Activated effector memory CD4-positive, alpha-beta T cell treated with anti-CD3 and anti-CD28 coated beads, Interleukin-2, amount 50 U/mL, for 16 hours (primary cell): ENCODE measurements at regions not wholly inside any gene's neighbourhood (a gene's known extent, or its start where the extent isn't known, plus 50 kb on each side); places are given as distances from the start of the nearest gene placed in this dataset.
"Not testable (repeated sequence)": the region's sequence is repeated elsewhere in the genome, so short reads cannot be mapped to it uniquely, and the experiment has no call there.

Source experiments
- DNase-seq: peaks from one replicate; pipeline ENCODE4 v3.0.0-alpha.2; 2020

DNA sequence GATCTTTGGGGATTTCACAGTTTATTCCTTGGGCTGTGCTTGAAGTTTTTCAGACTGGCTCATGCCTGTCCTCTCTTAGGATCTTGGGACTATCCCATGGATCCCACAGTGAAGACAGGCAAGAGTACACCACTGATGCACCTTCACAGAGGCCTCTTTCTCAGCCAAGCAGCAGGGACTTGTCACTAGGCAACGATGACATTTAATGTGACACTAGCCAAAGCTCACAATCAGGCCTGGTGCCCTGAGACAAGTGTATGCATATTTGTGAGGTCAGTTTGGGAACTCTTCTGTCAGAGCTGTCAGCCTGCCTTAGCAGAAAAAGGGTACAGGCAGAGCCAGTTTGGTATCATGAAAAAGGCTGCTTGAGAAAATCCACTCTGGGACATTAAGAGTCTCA lies 68.7 kb downstream of the RBMY1F start:
- not testable (repeated sequence) for DNase-seq

DNA sequence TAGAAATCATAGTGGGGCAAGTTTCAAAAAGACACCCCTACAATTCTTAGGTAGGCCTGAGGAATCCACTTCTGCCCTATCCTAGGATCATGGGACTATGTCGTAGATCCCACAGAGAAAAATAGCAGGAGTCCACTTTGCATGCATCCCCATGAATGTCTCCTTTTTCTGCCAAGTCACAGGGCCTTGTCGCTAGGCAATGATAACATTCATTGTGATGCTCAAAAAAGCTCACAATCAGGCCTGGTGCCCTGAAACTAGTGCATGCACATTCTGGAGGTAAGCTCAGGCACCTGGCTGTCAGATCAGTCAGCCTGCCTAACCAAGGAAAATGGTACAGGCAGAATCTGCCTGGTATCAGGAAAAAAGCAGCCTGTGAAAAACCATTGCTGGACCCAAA lies 74.6 kb downstream of the RBMY1F start:
- DNase-seq = not testable (repeated sequence)

DNA sequence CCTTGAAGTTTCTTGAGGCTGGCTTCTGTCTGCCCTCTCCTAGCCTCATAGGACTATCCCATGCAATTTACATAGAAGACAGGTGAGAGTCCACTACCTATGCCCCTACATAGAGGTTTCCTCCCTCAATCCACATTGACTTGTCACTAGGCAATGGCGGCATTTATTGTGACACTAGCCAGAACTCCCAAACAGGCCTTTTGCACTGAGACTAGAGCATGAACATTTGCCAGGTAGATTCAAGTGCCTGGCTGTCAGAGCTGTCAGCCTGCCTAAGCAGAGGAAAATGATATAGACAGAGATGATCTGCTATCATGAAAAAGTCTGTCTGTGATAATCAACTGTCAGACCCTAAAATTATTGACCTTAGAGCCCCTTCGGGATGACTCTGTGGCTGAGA lies 81.2 kb downstream of the RBMY1F start:
- DNase-seq = not testable (repeated sequence)

DNA sequence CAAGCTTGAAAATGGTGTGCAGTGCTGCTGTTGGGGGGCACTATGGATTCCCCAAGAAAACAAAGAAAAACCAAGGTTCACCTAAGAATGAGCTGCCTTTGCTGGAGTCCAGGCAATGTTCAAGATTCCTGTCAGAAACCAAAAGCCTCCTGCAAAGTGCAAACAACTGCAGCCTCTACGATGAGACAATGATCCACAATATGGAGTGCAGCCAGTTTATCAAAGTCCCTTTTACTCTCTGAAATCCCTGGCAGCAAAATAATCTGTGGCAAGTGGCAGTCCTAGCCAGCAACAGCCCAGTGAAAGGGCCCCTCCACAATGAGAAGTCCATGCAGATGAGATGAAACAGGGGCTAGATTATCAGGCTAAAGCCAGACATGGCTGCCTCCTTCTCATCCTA lies 85.4 kb downstream of the RBMY1F start:
- not testable (repeated sequence) for DNase-seq

DNA sequence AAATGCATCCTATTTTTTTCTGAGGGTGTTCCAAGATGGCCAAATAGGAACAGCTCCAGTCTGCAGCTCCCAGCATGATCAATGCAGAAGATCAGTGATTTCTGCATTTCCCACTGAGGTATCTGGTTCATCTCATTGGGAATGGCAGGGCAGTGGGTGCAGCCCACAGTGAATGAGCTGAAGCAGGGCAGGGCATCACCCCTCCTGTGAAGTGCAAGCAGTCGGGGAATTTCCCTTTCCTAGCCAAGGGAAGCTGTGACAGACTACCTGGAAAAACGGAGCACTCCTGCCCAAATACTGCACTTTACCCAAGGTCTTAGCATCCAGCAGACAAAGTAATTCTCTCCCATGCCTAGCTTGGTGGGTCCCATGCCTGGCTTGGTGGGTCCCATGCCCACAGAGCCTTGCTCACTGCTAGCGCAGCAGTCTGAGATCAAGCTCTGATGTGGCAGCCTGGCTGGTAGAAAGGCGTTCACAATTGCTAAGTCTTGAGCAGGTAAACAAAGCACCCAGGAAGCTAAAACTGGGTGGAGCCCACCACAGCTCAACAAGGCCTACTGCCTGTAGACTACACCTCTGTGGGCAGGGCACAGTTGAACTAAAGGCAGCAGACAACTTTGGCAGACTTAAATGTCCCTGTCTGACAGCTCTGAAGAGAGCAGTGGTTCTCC lies 96.6 kb downstream of the RBMY1F start:
- not testable (repeated sequence) for DNase-seq

DNA sequence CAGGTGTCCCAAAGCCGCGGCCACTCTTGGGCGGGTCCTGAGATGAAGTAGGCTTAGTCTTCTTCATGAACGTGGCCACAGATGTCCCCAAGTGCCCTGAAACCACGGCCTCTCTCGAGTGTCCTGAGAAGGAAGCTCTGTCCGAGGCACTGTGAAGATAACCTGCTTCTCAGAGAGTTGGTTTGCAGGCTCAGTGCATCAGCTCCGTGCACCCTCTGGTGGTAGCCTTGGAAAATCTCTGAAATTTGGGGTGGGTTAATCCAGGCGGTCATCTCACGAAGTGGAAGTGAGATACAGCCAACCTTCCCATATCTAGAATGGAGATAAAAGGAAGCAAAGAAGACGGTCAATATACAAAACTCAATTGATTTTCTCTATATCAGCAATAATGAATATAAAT lies 110.5 kb downstream of the RBMY1F start:
- not testable (repeated sequence) for DNase-seq

DNA sequence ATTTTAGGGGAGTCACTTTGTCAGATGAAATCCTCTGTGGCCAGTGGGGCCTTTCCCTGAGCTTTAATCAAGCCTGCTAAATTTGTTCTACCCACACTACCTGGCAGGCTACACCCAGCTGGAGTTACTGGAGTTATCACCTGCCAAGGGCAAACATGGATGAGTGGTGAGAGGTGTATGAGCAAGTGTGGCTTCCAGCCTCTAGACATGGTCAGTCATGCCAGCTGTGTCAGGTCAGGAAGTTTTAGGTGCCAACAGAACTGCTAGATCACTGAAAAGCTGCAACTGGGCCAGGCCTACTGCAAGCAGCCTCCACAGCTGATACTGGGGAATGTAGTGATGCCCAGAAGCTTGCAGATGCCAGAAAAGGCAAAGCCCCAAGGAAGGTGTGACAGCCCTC lies 122.6 kb downstream of the RBMY1F start:
- DNase-seq = not testable (repeated sequence)

DNA sequence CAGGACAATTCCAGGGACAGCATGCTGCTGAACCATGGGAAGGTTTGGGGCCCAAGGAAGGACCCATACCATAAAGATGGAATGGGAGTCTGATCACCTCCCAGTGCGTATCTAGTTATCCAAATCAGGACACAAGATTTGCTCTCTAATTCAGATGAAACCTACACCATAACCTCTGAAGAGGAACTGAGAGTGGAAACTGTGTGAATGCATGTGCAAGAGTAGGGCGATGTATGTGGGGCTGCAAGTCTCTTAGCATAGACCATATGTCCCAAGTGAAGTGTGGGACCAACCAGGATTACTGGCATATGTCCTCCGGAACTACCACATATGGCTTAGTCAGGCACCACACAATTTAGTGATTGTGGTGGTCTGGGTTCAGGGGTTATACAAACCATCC lies 95.2 kb upstream of the RBMY1E start:
- not testable (repeated sequence) for DNase-seq

DNA sequence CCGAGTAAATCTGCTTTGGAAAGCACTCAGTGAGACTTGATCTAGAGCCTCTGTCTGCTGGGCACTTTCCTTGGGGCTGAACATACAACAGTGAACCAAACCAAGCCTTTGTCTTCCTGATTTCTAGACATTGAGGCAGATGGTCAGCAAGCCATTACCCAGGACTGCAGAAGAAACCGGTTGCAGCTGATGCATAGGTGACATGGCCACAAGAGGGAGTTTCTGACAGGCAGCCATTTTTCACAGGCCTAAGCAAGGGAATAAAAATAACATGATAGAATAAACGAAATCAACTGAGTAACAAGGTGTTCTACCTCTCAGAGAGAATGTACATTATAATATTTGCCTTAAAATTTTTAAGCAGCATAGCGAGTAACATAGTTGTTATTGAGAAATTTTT lies 83.3 kb upstream of the RBMY1E start:
- DNase-seq = not testable (repeated sequence)

DNA sequence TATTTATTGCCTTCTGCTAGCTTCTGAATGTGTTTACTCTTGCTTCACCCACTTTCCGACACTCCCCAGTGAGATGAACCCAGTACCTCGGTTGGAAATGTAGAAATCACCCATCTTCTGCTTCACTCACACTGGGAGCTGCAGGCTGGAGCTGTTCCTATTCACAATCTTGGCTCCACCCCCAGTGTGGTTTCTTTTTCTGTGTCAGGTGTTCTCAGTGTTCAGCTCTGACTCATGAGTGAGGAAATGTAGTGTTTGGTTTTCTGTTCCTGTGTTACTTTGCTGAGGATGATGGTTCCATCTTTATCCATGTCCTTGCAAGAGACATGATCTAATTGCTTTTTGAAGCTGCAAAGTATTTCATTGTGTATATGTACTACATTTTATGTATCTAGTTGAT lies 69.4 kb upstream of the RBMY1E start:
- not testable (repeated sequence) for DNase-seq

DNA sequence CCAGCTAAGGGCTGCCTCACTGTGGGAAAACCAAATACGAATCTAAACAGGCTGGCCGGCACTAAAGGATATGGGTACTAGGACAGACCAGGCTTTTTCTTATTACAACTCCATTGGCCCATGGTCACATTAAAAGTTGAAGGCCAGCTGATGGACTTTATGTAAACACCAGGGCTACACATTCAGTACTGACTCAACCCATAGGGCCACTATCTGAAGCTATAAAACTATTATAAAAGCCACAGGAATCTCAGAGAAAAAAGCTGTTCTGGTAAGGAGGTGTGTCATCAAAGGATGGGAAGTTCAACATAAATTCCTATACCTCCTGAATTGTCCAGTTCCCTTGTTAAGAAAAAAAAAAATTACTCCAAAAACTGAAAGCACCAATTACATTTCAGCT lies 63.1 kb upstream of the RBMY1E start:
- peak; percentile 2 for DNase-seq

DNA sequence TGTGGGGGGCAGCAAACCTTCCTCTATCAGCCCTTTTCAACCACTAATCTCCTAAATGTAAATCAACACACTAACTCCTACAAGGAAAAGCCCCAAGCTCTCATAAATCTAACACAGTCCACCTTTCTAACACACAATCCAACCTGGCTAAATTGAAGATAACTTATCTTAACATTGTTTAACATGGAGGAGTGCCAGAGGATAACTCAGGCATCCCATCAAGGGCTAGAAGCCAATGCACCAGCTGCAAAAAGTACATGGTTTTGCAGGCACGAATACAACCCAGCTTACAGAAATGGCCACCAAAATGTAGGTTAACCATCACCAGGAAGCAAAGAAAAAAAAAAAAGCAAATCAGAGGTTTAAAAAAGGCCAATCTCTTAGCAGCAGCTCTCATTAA lies 62.5 kb upstream of the RBMY1E start:
- DNase-seq = not testable (repeated sequence)

DNA sequence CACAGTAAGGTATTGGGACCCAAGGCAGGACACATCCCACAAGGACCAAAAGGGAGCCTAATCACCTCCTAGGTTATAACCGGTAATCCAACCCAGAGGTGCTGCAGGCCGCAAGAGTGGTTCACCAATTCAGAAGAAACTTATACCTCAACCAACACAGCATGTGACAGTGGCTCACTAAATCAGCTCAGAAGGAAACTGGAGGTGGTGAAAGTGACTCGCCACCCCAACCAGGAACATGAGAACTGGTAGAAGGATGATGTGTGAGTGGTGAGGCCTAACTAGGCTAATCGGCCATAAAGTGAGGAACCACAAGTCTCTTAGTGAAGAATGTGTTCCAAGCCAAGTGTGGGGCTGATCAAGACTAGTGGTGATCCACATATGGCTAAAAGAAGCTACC lies 61.3 kb upstream of the RBMY1E start:
- DNase-seq = peak; percentile 1

DNA sequence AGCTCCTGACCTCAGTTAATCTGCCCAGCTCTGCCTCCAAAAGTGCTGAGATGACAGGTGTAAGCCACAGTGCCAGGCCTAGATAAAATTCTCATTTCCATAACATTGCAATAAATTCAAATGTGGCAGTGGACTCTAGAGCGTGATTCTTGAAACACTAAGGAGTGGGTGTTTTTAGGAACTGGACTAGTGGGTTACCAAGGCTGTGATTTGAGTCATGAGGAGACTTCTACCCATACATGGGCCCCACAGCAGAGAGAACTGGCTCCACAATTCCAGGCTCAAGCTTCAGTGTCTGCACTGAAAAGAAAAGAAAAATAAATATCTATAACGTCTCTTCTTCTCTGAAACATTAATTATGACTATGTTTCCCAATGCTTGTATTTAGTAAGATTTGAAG lies 60.4 kb upstream of the RBMY1E start:
- not testable (repeated sequence) for DNase-seq
